Keratinocyte (primary cell): ENCODE measurements at regions not wholly inside any gene's neighbourhood (a gene's known extent, or its start where the extent isn't known, plus 50 kb on each side); places are given as distances from the start of the nearest gene placed in this dataset.
"Not testable (repeated sequence)": the region's sequence is repeated elsewhere in the genome, so short reads cannot be mapped to it uniquely, and the experiment has no call there.

Experiments
- DNase-seq: peaks from one replicate; pipeline ENCODE4 v3.0.0-alpha.2; 2011; ENCODE audit warnings: low read depth, missing footprints, low spot score
- FAIRE-seq: peaks from 2 replicates; lab custom pipeline; 2011; peaks lifted over from hg19 to GRCh38; lab: Jason Lieb, UNC
- H2AFZ ChIP-seq: 2 replicates; pipeline ENCODE4 v1.6.0; 2012; ENCODE audit warnings: low read length, control low read depth, inconsistent platforms; ENCODE audit not compliant: control insufficient read depth
- H3K27ac ChIP-seq: 2 replicates; pipeline ENCODE4 v1.5.1; 2011; ENCODE audit warnings: low read length; ENCODE audit not compliant: control insufficient read depth, insufficient read depth
- H3K27me3 ChIP-seq: 3 replicates; pipeline ENCODE4 v1.6.0; 2011; ENCODE audit warnings: low read length; ENCODE audit not compliant: control insufficient read depth, insufficient read depth; ENCODE audit errors: extremely low read depth
- H3K36me3 ChIP-seq, 2 experiments: 2 replicates in 1 of 2; 3 replicates in 1 of 2; pipeline ENCODE4 v1.5.1; 2011; ENCODE audit warnings: low read length in 2 of 2, mild to moderate bottlenecking in 1 of 2; ENCODE audit not compliant: control insufficient read depth in 2 of 2, insufficient read depth in 2 of 2; ENCODE audit errors: extremely low read depth in 1 of 2
- H3K4me1 ChIP-seq: 3 replicates; pipeline ENCODE4 v1.5.1; 2011; ENCODE audit warnings: low read length; ENCODE audit not compliant: control insufficient read depth, insufficient read depth; ENCODE audit errors: extremely low read depth
- H3K4me2 ChIP-seq: 3 replicates; pipeline ENCODE4 v1.6.0; 2011; ENCODE audit warnings: low read depth, low read length; ENCODE audit not compliant: control insufficient read depth, insufficient read depth; ENCODE audit errors: extremely low read depth
- H3K4me3 ChIP-seq, 3 experiments: fragments of 200-600 bp in 1 of 3; sonication (generic) in 1 of 3; 2 replicates in 2 of 3; 3 replicates in 1 of 3; pipeline ENCODE4 v1.5.1; 2011 to 2016; ENCODE audit warnings: low read length in 3 of 3, mild to moderate bottlenecking in 3 of 3, control low read depth in 2 of 3, inconsistent platforms in 1 of 3, low read depth in 1 of 3, mixed read lengths in 1 of 3, mixed run types in 1 of 3, moderate library complexity in 1 of 3; ENCODE audit not compliant: control insufficient read depth in 2 of 3, insufficient read depth in 2 of 3; ENCODE audit errors: extremely low read depth in 1 of 3
- H3K79me2 ChIP-seq: 2 replicates; pipeline ENCODE4 v1.6.0; 2012; ENCODE audit warnings: low read length; ENCODE audit not compliant: control insufficient read depth, insufficient read depth
- H3K9ac ChIP-seq: 3 replicates; pipeline ENCODE4 v1.6.0; 2011; ENCODE audit warnings: low read length; ENCODE audit not compliant: control insufficient read depth, insufficient read depth; ENCODE audit errors: extremely low read depth
- H3K9me1 ChIP-seq: 3 replicates; pipeline ENCODE4 v1.6.0; 2011; ENCODE audit warnings: low read length; ENCODE audit not compliant: control insufficient read depth, insufficient read depth; ENCODE audit errors: extremely low read depth
- H3K9me3 ChIP-seq: 2 replicates; pipeline ENCODE4 v1.5.1; 2012; ENCODE audit warnings: low read depth, low read length; ENCODE audit not compliant: control insufficient read depth
- H4K20me1 ChIP-seq: 3 replicates; pipeline ENCODE4 v1.6.0; 2011; ENCODE audit warnings: low read length; ENCODE audit not compliant: control insufficient read depth, insufficient read depth; ENCODE audit errors: extremely low read depth
- CTCF ChIP-seq, 3 experiments: IDR thresholded peaks in 1 of 3; conservative IDR thresholded peaks in 1 of 3; optimal IDR thresholded peaks in 1 of 3; 2 replicates in 2 of 3; 3 replicates in 1 of 3; pipeline versions ENCODE3 to v1.5.1; 2011; ENCODE audit warnings: low read length in 3 of 3, mild to moderate bottlenecking in 3 of 3, moderate library complexity in 2 of 3, control low read depth in 1 of 3, inconsistent platforms in 1 of 3; ENCODE audit not compliant: insufficient read depth in 2 of 3; ENCODE audit errors: extremely low read depth in 1 of 3
- EZH2 ChIP-seq: IDR thresholded peaks from one replicate; pipeline ENCODE4 v1.6.1; 2012; ENCODE audit warnings: inconsistent platforms, mild to moderate bottlenecking, low read length, moderate library complexity
- dilution Hi-C: fragments of 300-500 bp; cut with MboI; formaldehyde crosslinking; loops from one replicate; pipeline ENCODE4 v1.7.0; 2020; ENCODE audit warnings: low sequenced_read_pairs; ENCODE audit not compliant: extremely low pct_ligation_motif_present

GRCh38 chr15:58365098-58365497 lies 66.7 kb upstream of the LIPC start:
- H3K4me2 ChIP-seq: not testable (repeated sequence)

GRCh38 chr15:58369261-58369701 lies 62.5 kb upstream of the LIPC start:
- no peaks in the 10 kb centered on the region for H3K9me3 ChIP-seq
- H3K9ac ChIP-seq: no peak overlapping the region
- no peaks in the 10 kb centered on the region for H3K9me1 ChIP-seq
- no peak overlapping the region for H3K4me2 ChIP-seq
- H3K27ac ChIP-seq: no peak overlapping the region
- DNase-seq: no peak
- no peaks in the 10 kb centered on the region for H3K79me2 ChIP-seq
- no peaks in the 10 kb centered on the region for H3K27me3 ChIP-seq
- H2AFZ ChIP-seq: no peak overlapping the region
- H3K4me1 ChIP-seq: no peaks in the 10 kb centered on the region
- no peak for FAIRE-seq
- TF ChIP-seq CTCF (optimal IDR thresholded peaks at IDR 0.05 in 1 of 3, IDR thresholded peaks at IDR 0.05 in 1 of 3, conservative IDR thresholded peaks at IDR 0.05 in 1 of 3; ENCODE audit: extremely low read depth in 1 of 3, insufficient read depth in 2 of 3, low read length in 3 of 3) (no peak), EZH2 (no peak)
- dilution Hi-C loops: no loop called here
- H3K36me3 ChIP-seq: no peaks in the 10 kb centered on the region
- no peaks in the 10 kb centered on the region for H4K20me1 ChIP-seq
- no peak overlapping the region for H3K4me3 ChIP-seq

More at GRCh38 chr15:58365098-58365497, 66.7 kb upstream of the LIPC start:
- FAIRE-seq, H3K9me1 ChIP-seq, H3K79me2 ChIP-seq, H4K20me1 ChIP-seq, H3K9me3 ChIP-seq, H3K9ac ChIP-seq, H3K27me3 ChIP-seq, H3K36me3 ChIP-seq, DNase-seq, H3K27ac ChIP-seq, H3K4me3 ChIP-seq, dilution Hi-C loops, H2AFZ ChIP-seq: not testable (repeated sequence)
- peaks cover 10% of the 10 kb centered on the region for H3K4me1 ChIP-seq

- no peaks in the 10 kb centered on the region for H3K27me3 ChIP-seq
- no peak overlapping the region for H3K27ac ChIP-seq
- dilution Hi-C loops: no loop called here
- H3K36me3 ChIP-seq: no peaks in the 10 kb centered on the region
- DNase-seq (no peak), FAIRE-seq (no peak)
- no peaks in the 10 kb centered on the region for H3K9me1 ChIP-seq
- H3K9me3 ChIP-seq: no peaks in the 10 kb centered on the region
- no peak overlapping the region for H3K4me3 ChIP-seq
- H3K9ac ChIP-seq: no peak overlapping the region
- no peak overlapping the region for H3K4me2 ChIP-seq
- H4K20me1 ChIP-seq: no peaks in the 10 kb centered on the region
- no peaks in the 10 kb centered on the region for H3K79me2 ChIP-seq
- no peak overlapping the region for H2AFZ ChIP-seq
- no peaks in the 10 kb centered on the region for H3K4me1 ChIP-seq
- TF ChIP-seq EZH2 (no peak), CTCF (optimal IDR thresholded peaks at IDR 0.05 in 1 of 3, IDR thresholded peaks at IDR 0.05 in 1 of 3, conservative IDR thresholded peaks at IDR 0.05 in 1 of 3; ENCODE audit: extremely low read depth in 1 of 3, insufficient read depth in 2 of 3, low read length in 3 of 3) (no peak)
Observed at GRCh38 chr15:58369956-58370355, 61.8 kb upstream of the LIPC start.
